ENCODE measurements at regions not wholly inside any gene's neighbourhood (a gene's known extent, or its start where the extent isn't known, plus 50 kb on each side); places are given as distances from the start of the nearest gene placed in this dataset.
A peak's percentile ranks its signal among the peaks of the same experiment; 100 is the strongest.

DNA sequence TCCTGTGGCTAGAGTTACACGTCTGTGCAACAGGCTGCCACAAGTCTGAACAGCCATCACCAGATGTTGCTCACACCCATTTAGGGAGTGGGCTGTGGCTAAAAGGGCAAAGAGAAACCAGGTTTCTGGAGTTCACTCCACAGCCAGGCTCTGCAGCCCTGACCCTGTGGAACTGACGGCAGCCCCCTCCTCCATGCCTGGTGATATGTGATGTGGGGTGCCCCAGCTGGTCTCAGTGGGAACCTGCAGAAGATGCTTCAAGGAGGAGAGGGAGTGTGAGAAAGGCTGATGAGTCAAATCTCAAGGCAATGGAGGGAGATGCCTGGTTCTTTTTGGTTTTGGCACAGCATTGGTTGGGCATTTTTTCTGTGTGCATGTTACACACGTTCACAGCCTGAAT is 130.6 kb downstream of the TPRA1 start:
- H3K4me3 ChIP-seq (ENCODE audit: low read depth, low read length) = no peak overlapping the region
- DNase-seq (ENCODE audit: low read depth) = no peak
- TF ChIP-seq, protein P1, sequence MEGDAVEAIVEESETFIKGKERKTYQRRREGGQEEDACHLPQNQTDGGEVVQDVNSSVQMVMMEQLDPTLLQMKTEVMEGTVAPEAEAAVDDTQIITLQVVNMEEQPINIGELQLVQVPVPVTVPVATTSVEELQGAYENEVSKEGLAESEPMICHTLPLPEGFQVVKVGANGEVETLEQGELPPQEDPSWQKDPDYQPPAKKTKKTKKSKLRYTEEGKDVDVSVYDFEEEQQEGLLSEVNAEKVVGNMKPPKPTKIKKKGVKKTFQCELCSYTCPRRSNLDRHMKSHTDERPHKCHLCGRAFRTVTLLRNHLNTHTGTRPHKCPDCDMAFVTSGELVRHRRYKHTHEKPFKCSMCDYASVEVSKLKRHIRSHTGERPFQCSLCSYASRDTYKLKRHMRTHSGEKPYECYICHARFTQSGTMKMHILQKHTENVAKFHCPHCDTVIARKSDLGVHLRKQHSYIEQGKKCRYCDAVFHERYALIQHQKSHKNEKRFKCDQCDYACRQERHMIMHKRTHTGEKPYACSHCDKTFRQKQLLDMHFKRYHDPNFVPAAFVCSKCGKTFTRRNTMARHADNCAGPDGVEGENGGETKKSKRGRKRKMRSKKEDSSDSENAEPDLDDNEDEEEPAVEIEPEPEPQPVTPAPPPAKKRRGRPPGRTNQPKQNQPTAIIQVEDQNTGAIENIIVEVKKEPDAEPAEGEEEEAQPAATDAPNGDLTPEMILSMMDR (IDR thresholded peaks at IDR 0.05; ENCODE audit: control insufficient read depth, extremely low read depth, insufficient read depth) = no peak

DNA sequence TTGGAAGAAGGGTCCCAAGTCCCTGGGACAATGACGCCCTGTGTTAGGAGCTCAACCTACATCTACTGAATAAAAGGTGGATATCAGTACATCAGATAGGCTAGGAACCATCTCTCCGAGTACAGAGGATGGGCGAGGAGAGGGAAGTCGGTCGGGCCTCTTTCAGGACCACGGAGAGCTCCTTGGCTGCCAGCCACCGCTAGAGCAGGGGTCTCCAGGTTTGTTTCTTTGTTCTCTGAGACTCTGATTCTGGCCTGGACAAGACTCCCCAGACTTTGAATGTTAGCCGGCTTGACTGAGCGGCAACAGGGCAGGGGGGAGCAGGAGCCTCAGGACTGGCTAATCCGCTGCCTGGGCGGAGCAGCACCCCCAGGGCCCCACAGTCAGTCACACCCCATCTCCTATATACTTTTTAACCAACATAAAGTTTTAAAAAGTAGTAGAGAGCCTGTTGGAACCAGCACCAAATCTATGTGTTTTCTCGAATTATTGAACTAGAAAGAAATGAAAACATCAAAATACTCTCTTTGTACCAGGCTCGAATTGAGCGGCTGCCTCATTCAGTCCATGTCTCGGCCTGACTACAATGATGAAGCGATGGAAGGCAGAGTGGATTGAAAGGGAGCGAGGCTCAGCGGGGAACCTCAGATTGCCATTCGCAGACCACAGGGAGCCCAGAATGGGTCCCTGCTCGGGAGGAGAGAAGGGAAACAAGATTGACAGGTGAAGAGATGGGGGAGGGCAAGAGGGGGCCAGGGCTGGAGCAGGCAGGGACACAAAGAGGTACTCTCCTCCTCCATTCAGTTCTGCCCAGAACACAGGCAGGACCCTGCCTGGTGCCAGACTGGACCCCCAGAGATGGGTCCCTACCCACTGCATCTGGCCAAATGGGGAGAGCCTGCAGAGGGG is 131.6 kb downstream of the TPRA1 start:
- no peak overlapping the region for H3K4me3 ChIP-seq (ENCODE audit: low read depth, low read length)
- TF ChIP-seq, protein P1 (IDR thresholded peaks at IDR 0.05; ENCODE audit: control insufficient read depth, extremely low read depth, insufficient read depth) = no peak
- DNase-seq (ENCODE audit: low read depth) = no peak

- no peak for DNase-seq (ENCODE audit: low read depth)
- TF ChIP-seq, protein P1 (IDR thresholded peaks at IDR 0.05; ENCODE audit: control insufficient read depth, extremely low read depth, insufficient read depth) = no peak
- no peak overlapping the region for H3K4me3 ChIP-seq (ENCODE audit: low read depth, low read length)
Measured at GRCh38 chr3:127457546-127458145, 132.9 kb downstream of the TPRA1 start.

DNA sequence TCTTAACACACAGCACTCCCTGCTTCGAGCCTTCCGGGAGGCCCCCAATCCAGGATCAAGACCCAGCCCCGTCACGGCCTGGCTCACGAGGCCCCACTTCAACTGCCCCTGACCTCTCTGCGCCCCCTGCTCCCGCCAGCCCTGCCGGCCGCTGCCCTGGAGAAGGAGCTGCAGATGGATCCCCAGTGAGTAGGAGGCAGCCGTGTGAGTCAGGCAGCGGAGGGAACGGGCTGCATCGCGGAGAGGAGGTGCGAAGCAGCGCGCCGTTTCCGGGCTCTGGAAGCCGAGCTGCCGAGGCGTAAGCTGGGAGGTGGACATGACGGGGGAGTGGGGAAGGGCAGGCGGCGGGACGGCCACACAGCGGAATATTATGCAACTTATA is 133.4 kb downstream of the TPRA1 start:
- no peak overlapping the region for H3K4me3 ChIP-seq (ENCODE audit: low read depth, low read length)
- TF ChIP-seq, protein P1 (IDR thresholded peaks at IDR 0.05; ENCODE audit: control insufficient read depth, extremely low read depth, insufficient read depth) = no peak
- no peak for DNase-seq (ENCODE audit: low read depth)

- H3K4me3 ChIP-seq (ENCODE audit: low read depth, low read length) = no peak overlapping the region
Measured at GRCh38 chr3:127456471-127457093, 134.0 kb downstream of the TPRA1 start.

GRCh38 chr3:127455541-127456450 is 134.7 kb downstream of the TPRA1 start:
- DNase-seq (ENCODE audit: low read depth) = no peak
- TF ChIP-seq, protein P1 (IDR thresholded peaks at IDR 0.05; ENCODE audit: control insufficient read depth, extremely low read depth, insufficient read depth) = peak; percentile 100
- H3K4me3 ChIP-seq (ENCODE audit: low read depth, low read length) = no peak overlapping the region

More at GRCh38 chr3:127456471-127457093, 134.0 kb downstream of the TPRA1 start:
- TF ChIP-seq, protein P1 (IDR thresholded peaks at IDR 0.05; ENCODE audit: control insufficient read depth, extremely low read depth, insufficient read depth) = no peak
- DNase-seq (ENCODE audit: low read depth) = no peak
